OCI-LY3 (cell line): ENCODE measurements at regions not wholly inside any gene's neighbourhood (a gene's known extent, or its start where the extent isn't known, plus 50 kb on each side); places are given as distances from the start of the nearest gene placed in this dataset.
"Not testable (repeated sequence)": the region's sequence is repeated elsewhere in the genome, so short reads cannot be mapped to it uniquely, and the experiment has no call there.

Experiments used
- EZH2phosphoT487 ChIP-seq: fragments of 200-600 bp; shearing (Covaris generic); IDR thresholded peaks from 2 replicates; pipeline ENCODE4 v1.6.1; 2018; ENCODE audit warnings: antibody characterized with exemption, mixed run types, low read depth
- TF ChIP-seq, protein P1 (sequence below): fragments of 200-600, 300-600 bp; sonication (generic); IDR thresholded peaks from 2 replicates; pipeline ENCODE4 v1.5.1; 2014; ENCODE audit warnings: antibody characterized with exemption, low read length, low read depth

DNA sequence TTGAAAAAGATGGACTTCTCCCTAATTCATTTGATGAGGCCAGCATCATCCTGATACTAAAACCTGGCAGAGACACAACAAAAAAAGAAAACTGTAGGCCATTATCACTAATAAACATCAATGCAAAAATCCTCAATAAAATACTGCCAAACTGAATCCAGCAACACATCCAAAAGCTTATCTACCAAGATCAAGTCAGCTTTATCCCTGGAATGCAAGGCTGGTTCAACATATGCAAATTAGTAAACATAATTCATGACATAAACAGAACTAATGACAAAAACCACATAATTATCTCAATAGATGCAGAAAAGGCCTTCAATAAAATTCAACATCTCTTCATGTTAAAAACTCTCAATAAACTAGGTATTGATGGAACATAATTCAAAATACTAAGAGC, 166.1 kb upstream of the CNTNAP5 start:
- TF ChIP-seq, protein P1, sequence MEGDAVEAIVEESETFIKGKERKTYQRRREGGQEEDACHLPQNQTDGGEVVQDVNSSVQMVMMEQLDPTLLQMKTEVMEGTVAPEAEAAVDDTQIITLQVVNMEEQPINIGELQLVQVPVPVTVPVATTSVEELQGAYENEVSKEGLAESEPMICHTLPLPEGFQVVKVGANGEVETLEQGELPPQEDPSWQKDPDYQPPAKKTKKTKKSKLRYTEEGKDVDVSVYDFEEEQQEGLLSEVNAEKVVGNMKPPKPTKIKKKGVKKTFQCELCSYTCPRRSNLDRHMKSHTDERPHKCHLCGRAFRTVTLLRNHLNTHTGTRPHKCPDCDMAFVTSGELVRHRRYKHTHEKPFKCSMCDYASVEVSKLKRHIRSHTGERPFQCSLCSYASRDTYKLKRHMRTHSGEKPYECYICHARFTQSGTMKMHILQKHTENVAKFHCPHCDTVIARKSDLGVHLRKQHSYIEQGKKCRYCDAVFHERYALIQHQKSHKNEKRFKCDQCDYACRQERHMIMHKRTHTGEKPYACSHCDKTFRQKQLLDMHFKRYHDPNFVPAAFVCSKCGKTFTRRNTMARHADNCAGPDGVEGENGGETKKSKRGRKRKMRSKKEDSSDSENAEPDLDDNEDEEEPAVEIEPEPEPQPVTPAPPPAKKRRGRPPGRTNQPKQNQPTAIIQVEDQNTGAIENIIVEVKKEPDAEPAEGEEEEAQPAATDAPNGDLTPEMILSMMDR, result not testable (repeated sequence)
- TF ChIP-seq EZH2phosphoT487, result not testable (repeated sequence)
